IgD-negative memory B cell (primary cell): ENCODE measurements at regions not wholly inside any gene's neighbourhood (a gene's known extent, or its start where the extent isn't known, plus 50 kb on each side); places are given as distances from the start of the nearest gene placed in this dataset.

Experiments used
- H3K27ac Mint-ChIP-seq, 3 donors: one replicate each; pipeline ENCODE4 v1.8.0; 2020 to 2022; ENCODE audit warnings: mild to moderate bottlenecking in 3 of 3, mixed read lengths in 3 of 3, moderate library complexity in 1 of 3
- H3K27me3 Mint-ChIP-seq: one replicate; pipeline ENCODE4 v1.8.0; 2021; ENCODE audit warnings: mixed read lengths
- H3K36me3 Mint-ChIP-seq: one replicate; pipeline ENCODE4 v1.8.0; 2020; ENCODE audit warnings: mild to moderate bottlenecking, mixed read lengths
- H3K4me1 Mint-ChIP-seq, 3 donors: one replicate each; pipeline ENCODE4 v1.8.0; 2020 to 2022; ENCODE audit warnings: mixed read lengths in 3 of 3, mild to moderate bottlenecking in 1 of 3
- H3K4me3 Mint-ChIP-seq, 4 donors: one replicate each; pipeline ENCODE4 v1.8.0; 2020 to 2022; ENCODE audit warnings: mild to moderate bottlenecking in 4 of 4, mixed read lengths in 4 of 4, moderate library complexity in 3 of 4
- H3K9me3 Mint-ChIP-seq, 3 donors: one replicate each; pipeline ENCODE4 v1.8.0; 2020 to 2021; ENCODE audit warnings: mixed read lengths in 3 of 3, mild to moderate bottlenecking in 1 of 3

DNA sequence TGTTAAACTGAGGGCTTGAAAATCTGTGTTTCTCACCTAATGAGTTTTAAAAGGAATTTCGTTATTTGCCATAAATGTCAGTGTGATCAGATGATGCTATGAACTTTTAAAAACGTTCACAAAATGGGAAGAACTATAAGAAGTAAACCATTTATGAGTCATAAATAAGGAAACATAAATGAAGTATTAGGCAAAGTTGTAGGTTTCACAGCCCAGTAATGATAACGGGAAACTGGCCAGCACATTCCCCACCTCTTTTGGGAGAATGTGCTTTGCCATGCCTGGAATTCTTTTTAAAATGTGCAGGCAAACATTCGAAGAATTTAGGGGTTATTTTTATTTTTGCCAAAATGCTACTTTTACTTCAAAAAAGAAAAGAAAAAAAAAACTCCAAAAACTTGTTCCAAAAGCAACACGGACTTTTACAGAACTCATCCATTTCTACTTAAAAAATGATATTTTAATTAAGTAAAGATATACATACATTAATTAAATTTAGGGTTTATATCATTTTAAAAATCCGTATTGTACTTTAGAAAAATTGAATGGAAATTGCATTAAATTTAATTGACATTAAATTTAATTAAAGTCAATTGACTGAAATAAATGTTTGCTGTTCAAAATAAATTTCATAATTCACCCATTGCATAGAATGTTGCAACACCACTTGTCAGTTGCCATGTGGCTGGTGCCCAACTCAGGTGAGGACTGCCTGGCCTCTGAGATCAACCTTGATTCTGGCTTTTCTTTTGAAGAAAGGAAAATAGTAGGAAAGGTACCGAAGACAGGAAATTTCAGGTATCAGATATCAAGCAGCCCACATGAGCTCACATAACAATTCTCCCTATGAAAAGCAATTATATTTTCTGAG lies 1198.5 kb downstream of the EFNB2 start:
- no peaks in the 10 kb centered on the region for H3K27me3 Mint-ChIP-seq
- H3K36me3 Mint-ChIP-seq, result no peaks in the 10 kb centered on the region
- H3K9me3 Mint-ChIP-seq, result peaks cover 2 to 5% (median 5%) of the 10 kb centered on the region in 3 donors
- H3K27ac Mint-ChIP-seq, result no peak overlapping the region
- no peaks in the 10 kb centered on the region for H3K4me1 Mint-ChIP-seq
- no peak overlapping the region for H3K4me3 Mint-ChIP-seq

DNA sequence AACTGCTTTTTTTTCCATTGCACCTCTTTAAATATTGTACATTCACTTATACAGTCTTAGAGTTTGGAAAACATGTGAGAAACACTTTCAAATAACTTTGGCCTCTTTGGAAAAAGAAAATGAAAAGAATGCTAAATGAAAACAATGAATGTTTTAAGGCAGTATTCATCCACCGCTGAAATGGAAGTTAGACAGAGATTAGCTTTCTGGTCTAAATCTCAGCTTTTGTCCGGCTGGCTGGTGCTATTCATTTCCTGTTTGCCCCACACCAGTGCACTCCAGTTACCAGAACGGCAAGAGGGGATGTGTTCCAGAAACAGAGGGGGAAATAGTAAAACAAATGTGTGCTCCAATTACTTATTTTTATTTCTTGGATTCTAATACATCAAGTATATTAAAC lies 1201.3 kb downstream of the EFNB2 start:
- Mint-ChIP-seq H3K27ac (no peak overlapping the region), H3K9me3 (peaks cover 2 to 11% (median 5%) of the 10 kb centered on the region in 3 donors), H3K4me3 (no peak overlapping the region), H3K4me1 (no peaks in the 10 kb centered on the region), H3K36me3 (no peaks in the 10 kb centered on the region), H3K27me3 (no peaks in the 10 kb centered on the region)

DNA sequence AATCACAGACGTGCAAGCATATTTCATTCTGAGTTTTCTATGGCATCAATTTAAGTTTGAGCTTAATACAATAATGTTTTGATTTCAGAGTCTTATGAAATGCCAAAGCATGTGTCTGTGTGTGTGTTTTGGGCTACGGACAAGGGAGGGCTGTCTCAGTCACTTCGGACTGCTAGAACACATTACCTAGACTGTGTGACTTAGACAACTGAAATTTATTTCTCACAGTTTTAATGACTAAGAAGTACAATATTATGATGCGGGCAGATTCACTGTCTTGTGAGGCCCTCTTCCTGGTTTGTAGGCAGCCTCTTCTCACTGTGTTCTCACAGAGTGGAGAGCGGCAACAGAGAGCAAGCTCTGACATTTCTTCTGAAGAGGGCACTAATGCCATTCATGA lies 1202.0 kb downstream of the EFNB2 start:
- Mint-ChIP-seq H3K27me3 (no peaks in the 10 kb centered on the region), H3K36me3 (no peaks in the 10 kb centered on the region), H3K4me1 (no peaks in the 10 kb centered on the region), H3K9me3 (peaks cover 3 to 16% (median 5%) of the 10 kb centered on the region in 3 donors), H3K27ac (no peak overlapping the region), H3K4me3 (no peak overlapping the region)

DNA sequence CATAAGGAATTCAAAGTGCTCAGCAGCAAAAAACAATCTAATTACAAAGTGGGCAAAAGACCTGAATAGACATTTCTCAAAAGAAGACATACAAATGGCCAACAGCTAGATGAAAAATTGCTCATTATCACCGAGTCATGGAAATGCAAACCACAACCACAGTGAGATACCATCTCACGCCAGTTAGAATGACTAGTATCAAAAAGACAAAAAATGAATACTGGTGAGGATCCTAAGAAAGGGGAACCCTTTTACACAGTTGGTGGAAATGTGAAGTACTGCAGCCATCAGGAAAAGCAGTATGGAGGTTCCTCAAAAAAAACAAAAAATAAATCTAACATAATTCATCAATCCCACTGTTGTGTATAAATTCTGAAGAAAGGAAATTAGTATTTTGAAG lies 1206.1 kb downstream of the EFNB2 start:
- no peaks in the 10 kb centered on the region for H3K27me3 Mint-ChIP-seq
- H3K36me3 Mint-ChIP-seq, result no peaks in the 10 kb centered on the region
- no peak overlapping the region for H3K27ac Mint-ChIP-seq
- H3K9me3 Mint-ChIP-seq, result peaks cover 3 to 16% (median 3%) of the 10 kb centered on the region in 3 donors
- H3K4me1 Mint-ChIP-seq, result no peaks in the 10 kb centered on the region
- H3K4me3 Mint-ChIP-seq, result no peak overlapping the region

DNA sequence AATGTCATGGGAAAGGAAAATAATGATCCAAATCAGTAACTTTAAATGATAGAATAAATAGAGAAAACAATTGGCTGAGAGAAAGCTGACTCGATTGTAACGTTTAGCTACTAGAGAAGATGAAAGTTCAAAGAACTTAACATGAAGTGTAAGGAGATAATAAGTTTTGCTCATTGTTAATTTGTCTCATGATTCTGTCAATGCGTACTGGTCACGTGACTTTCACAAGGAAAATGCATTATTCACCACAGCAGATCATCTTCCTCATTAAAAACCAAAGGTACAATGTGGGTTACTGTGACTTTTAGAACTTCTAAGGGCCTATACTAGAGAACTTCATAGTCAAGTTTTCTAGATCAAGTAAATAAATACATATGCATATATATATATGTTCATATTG lies 1207.2 kb downstream of the EFNB2 start:
- H3K4me3 Mint-ChIP-seq, result no peak overlapping the region

DNA sequence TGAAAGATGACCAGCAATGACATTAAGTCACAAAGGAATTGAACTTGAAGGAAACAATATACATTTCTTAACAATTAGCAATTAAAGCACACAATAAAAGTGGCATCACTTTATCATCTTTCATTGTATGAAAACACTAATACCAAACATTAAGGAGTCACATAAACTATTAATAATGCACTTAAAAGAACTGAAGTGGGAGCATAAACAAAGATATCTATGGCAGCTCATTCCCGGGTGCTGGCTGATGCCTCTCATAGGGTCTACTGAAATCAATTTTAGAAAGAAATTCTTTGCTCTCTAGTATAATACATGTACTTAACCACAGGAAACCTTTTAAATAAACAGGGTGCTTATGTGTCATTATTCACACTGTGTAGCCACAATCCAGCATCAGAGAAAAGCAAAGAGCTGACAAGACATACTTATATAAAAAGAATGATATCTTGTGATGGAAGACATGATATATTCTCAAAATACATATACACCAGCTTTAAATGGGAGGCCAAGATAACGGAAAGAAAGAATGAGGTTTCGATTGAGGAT lies 1207.8 kb downstream of the EFNB2 start:
- peaks cover 0 to 16% (median 4%) of the 10 kb centered on the region in 3 donors for H3K9me3 Mint-ChIP-seq
- H3K4me3 Mint-ChIP-seq, result no peak overlapping the region
- H3K27me3 Mint-ChIP-seq, result no peaks in the 10 kb centered on the region
- H3K4me1 Mint-ChIP-seq, result no peaks in the 10 kb centered on the region
- no peaks in the 10 kb centered on the region for H3K36me3 Mint-ChIP-seq
- no peak overlapping the region for H3K27ac Mint-ChIP-seq

More for the DNA sequence above, 1207.2 kb downstream of the EFNB2 start:
- Mint-ChIP-seq H3K9me3 (peaks cover 0 to 13% (median 4%) of the 10 kb centered on the region in 3 donors), H3K27me3 (no peaks in the 10 kb centered on the region), H3K4me1 (no peaks in the 10 kb centered on the region), H3K27ac (no peak overlapping the region), H3K36me3 (no peaks in the 10 kb centered on the region)

DNA sequence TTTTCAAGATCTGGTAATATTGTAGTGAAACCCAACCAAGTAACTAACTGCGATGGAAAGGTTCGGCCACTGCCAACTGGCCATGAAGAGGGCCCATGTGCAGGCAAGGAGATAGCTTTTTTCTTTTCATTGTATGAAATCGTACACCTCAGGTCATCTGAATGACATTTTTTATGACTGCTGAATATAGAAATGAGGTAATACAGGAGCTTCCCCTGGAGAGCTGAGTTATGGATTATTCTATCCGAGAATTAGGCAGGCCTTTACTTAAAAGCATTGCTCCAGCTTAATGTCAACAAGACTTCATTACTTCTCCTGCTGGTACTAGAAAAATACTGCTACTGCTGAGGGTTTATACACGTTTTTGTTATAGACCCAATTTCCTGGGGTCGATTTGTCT lies 1215.6 kb downstream of the EFNB2 start:
- no peaks in the 10 kb centered on the region for H3K4me1 Mint-ChIP-seq
- H3K9me3 Mint-ChIP-seq, result peaks cover 0 to 5% (median 1%) of the 10 kb centered on the region in 3 donors
- no peaks in the 10 kb centered on the region for H3K36me3 Mint-ChIP-seq
- no peak overlapping the region for H3K4me3 Mint-ChIP-seq
- H3K27me3 Mint-ChIP-seq, result no peaks in the 10 kb centered on the region
- H3K27ac Mint-ChIP-seq, result no peak overlapping the region

DNA sequence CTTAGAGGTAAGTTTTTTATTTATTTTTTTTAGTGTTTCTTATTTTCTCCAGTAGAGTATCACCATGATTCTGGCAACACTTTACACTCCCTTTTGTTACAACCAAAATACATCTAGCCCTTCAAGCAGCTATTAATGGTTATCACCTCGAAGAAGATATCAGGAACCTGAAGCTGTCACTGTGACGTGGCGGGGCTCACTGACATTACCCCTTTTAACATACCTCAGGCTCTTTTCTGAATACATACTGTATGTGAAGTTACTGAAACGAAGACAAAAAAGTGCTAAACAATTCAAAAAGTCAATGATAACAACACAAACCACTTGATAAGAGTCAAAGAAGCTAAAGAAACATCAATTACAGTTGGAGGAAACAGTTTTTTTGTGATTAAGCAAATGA lies 1218.7 kb downstream of the EFNB2 start:
- Mint-ChIP-seq H3K9me3 (peaks cover 0 to 4% (median 0%) of the 10 kb centered on the region in 3 donors), H3K36me3 (no peaks in the 10 kb centered on the region), H3K27ac (no peak overlapping the region)

DNA sequence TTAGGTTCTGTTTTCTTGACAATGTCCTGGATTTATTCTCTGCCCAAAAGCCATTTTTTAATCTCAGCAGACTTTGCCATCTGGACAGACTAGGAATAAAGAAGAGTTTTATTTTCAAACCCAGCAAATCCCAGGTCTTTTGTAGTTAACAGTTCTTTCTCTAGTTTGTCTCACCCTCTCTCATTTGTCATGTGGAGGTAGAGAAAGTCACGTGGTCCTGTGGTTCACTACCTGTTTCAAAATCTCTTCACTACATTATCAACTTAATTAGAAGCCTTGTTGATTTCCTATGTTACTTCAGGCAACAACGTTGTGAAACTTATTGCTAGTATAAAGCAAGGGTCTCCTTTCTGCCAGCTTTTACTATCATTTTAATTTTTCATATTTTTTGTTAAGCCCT lies 1222.6 kb downstream of the EFNB2 start:
- peaks cover 1% of the 10 kb centered on the region for H3K27me3 Mint-ChIP-seq
- H3K36me3 Mint-ChIP-seq, result no peaks in the 10 kb centered on the region
- H3K9me3 Mint-ChIP-seq, result peaks cover 0 to 4% (median 2%) of the 10 kb centered on the region in 3 donors
- no peaks in the 10 kb centered on the region for H3K4me1 Mint-ChIP-seq
- H3K4me3 Mint-ChIP-seq, result no peak overlapping the region
- no peak overlapping the region for H3K27ac Mint-ChIP-seq

More for the DNA sequence above, 1218.7 kb downstream of the EFNB2 start:
- no peak overlapping the region for H3K4me3 Mint-ChIP-seq
- no peaks in the 10 kb centered on the region for H3K4me1 Mint-ChIP-seq
- H3K27me3 Mint-ChIP-seq, result peaks cover 1% of the 10 kb centered on the region

DNA sequence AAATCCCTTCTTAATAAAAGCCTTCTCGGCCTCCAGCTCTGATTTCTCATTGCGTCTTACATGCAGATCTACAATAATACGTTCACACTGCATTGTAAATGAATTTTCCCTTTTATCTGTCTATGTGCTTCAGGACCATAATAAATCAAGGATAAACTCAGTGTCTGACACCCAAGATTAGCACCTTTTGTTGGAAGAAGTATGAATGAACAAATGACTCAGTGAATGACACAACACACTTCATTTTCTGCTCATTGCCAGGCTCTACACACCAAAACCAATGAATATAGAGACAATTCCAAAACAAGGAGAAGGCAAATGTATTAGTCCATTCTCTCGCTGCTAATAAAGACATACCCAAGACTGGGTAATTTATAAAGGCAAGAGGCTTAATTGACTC lies 1224.4 kb downstream of the EFNB2 start:
- Mint-ChIP-seq H3K9me3 (peaks cover 0 to 4% (median 2%) of the 10 kb centered on the region in 3 donors), H3K36me3 (no peaks in the 10 kb centered on the region), H3K27me3 (peaks cover 1% of the 10 kb centered on the region), H3K4me1 (no peaks in the 10 kb centered on the region), H3K27ac (no peak overlapping the region), H3K4me3 (no peak overlapping the region)

DNA sequence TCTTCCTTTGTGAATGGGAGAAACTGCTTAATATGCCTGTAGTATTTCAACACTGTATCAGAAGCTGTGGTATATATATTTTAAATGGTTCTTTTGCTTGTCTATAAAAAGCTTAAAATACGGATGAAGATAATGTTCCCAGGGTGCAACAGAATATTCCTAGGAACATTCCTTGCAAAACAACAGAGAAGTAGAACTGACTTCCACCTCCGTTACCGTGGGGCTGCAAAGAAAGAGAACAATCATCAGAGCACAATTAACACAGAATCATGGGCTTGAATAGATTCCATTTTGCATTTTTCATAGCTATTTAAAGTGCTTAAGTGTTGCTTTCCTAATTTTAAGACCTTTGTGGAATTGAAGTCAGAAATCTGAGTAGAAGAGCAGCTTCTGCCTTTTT lies 1227.7 kb downstream of the EFNB2 start:
- Mint-ChIP-seq H3K27me3 (no peaks in the 10 kb centered on the region), H3K36me3 (no peaks in the 10 kb centered on the region), H3K4me3 (no peak overlapping the region), H3K27ac (no peak overlapping the region), H3K4me1 (no peaks in the 10 kb centered on the region), H3K9me3 (peaks cover 0 to 2% (median 1%) of the 10 kb centered on the region in 3 donors)

DNA sequence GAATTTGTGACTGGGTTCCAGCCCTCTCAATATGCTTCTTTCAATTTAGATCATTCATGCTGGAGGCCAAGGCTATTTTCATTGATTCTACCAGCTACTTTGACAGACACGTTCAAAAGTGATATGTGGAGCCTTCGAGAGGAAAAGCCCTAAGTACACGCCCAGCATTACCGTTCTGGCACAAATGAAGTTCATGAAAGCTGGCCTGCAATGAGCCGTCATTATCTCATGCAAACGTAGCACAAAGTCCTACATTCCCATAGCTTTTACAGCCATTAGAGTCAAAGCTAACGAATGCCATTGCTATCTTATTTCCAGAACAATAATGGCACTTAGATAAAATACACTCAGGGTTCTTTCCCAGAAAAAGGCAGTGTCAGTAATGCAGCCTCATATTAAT lies 1237.6 kb downstream of the EFNB2 start:
- Mint-ChIP-seq H3K27me3 (no peaks in the 10 kb centered on the region), H3K9me3 (peaks cover 0 to 8% (median 6%) of the 10 kb centered on the region in 3 donors), H3K4me3 (no peak overlapping the region), H3K36me3 (no peaks in the 10 kb centered on the region), H3K4me1 (no peaks in the 10 kb centered on the region), H3K27ac (no peak overlapping the region)

DNA sequence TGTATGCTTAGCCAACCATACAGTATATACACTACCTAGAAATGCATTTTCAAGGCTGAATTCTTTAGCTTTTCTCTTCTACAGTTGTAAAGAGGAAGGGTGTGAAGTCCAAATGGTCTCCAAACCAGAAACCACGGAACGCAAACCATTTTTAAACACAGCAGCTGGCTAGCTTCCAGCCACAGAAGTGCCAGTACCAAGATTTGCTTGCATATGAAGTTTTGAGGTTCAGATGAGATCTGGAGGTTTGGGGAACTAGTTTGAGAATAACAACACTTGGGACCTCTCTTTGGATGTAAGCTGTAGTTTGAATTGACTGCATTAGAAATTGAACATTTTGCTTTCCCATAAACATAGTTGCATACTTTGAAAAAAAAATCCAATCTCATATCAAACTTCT lies 1243.5 kb downstream of the EFNB2 start:
- Mint-ChIP-seq H3K27me3 (no peaks in the 10 kb centered on the region), H3K4me1 (no peaks in the 10 kb centered on the region), H3K27ac (no peak overlapping the region), H3K9me3 (peaks cover 0 to 8% (median 1%) of the 10 kb centered on the region in 3 donors), H3K36me3 (no peaks in the 10 kb centered on the region), H3K4me3 (no peak overlapping the region)

DNA sequence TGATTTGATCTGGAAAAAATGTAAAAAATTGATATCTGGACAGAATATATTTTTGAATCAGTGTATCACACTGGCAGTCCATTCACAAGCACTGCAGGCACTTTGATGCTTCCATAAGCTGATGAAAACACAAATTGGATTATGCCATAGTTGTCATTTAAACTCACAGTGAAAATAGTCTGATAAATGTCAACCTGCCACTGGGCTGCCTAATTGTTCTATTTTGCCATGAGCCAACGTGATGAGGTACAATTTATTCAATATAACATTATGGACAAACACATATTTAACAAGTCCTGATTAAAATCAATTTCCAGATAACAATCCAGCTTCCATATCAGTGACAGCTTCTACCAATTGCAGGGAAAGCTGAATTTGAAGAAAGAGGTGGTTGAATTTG lies 1244.9 kb downstream of the EFNB2 start:
- Mint-ChIP-seq H3K27me3 (no peaks in the 10 kb centered on the region), H3K27ac (no peak overlapping the region), H3K4me1 (no peaks in the 10 kb centered on the region), H3K36me3 (peaks cover 1% of the 10 kb centered on the region), H3K9me3 (peaks cover 0 to 6% (median 0%) of the 10 kb centered on the region in 3 donors), H3K4me3 (no peak overlapping the region)

DNA sequence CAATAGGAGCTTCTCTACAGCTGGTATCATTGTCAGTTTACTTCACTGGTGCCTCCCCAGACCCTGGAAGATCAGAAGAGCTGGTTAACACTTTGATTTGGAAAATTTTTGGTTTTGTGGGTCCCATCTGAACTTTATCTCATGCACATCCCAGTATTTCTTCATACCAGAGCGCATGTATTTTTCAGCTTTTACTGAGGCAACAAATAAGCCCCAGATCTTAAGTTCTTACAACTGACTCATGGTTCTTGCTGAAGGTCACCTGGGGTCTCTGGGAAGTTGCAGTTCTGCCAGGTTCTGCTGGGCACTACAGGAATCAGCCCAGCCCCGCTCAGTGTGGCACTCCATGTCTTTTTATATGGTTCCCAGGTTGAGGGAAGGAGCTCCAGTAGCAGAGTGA lies 1249.9 kb downstream of the EFNB2 start:
- Mint-ChIP-seq H3K4me1 (no peaks in the 10 kb centered on the region), H3K27me3 (no peaks in the 10 kb centered on the region), H3K9me3 (peaks cover 0 to 2% (median 0%) of the 10 kb centered on the region in 3 donors), H3K36me3 (peaks cover 1% of the 10 kb centered on the region), H3K4me3 (no peak overlapping the region), H3K27ac (no peak overlapping the region)
